ENCODE measurements at regions not wholly inside any gene's neighbourhood (a gene's known extent, or its start where the extent isn't known, plus 50 kb on each side); places are given as distances from the start of the nearest gene placed in this dataset.

DNA sequence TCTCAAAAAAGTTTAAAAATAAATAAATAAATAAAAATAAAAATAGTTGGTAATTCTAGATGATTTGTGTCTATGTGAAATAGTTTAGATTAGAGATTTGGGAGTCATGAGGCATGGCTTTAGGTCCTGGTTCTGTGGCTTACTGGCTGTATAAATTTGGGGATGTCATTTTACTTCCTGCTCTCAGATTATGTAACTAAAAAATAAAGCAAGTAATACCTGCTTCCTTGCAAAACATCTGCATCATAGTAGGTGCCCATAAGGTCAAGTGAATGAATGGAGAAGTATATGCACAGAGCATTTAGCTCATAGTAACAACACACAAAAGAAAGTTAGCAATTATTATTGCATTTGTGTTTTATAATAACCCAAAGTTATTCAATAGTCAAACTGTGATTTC is 287.7 kb upstream of the TLE4 start:
- no peak overlapping the region for H3K4me3 ChIP-seq (ENCODE audit: low read depth, low read length)
- TF ChIP-seq, protein P1, sequence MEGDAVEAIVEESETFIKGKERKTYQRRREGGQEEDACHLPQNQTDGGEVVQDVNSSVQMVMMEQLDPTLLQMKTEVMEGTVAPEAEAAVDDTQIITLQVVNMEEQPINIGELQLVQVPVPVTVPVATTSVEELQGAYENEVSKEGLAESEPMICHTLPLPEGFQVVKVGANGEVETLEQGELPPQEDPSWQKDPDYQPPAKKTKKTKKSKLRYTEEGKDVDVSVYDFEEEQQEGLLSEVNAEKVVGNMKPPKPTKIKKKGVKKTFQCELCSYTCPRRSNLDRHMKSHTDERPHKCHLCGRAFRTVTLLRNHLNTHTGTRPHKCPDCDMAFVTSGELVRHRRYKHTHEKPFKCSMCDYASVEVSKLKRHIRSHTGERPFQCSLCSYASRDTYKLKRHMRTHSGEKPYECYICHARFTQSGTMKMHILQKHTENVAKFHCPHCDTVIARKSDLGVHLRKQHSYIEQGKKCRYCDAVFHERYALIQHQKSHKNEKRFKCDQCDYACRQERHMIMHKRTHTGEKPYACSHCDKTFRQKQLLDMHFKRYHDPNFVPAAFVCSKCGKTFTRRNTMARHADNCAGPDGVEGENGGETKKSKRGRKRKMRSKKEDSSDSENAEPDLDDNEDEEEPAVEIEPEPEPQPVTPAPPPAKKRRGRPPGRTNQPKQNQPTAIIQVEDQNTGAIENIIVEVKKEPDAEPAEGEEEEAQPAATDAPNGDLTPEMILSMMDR (IDR thresholded peaks at IDR 0.05; ENCODE audit: insufficient read depth, low read depth, low read length): no peak

DNA sequence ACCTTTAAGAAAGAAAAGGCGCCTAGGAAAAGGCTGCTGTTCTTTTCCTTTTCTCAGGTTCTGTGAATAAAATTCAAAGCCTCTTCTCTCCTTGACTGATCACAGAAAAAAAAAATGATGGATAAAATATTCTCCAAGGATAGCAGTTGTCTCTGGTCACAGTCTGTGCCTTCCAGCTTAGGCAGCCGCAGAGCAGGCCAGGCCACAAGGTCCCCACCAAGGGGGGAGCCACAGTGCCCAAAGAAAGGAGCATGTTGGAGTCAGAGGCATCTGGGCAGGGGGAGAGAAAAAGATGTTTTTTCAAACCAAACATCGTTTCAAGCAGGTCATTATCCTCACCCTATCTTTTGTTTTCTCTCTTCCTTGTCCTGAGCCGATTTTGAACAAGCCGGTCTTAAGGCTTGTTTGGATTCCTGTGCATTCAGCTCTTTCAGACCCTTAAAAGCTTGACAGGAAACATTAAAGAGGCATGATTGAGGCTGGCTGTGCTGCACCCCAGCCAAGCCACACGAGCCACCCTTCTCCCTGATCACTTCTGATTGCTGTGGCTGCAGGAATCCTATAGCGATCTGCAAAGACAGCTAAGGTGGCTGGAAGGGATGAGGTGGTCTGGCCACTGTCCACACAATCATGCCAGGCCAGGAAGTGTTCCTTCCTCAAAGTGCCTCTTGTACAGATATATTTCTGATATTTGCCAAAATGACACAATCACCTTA is 284.6 kb upstream of the TLE4 start:
- no peak overlapping the region for H3K4me3 ChIP-seq (ENCODE audit: low read depth, low read length)
- TF ChIP-seq, protein P1 (IDR thresholded peaks at IDR 0.05; ENCODE audit: insufficient read depth, low read depth, low read length): no peak
- no peak for DNase-seq (ENCODE audit: low read depth)

More for the DNA sequence above, 287.7 kb upstream of the TLE4 start:
- no peak for DNase-seq (ENCODE audit: low read depth)

DNA sequence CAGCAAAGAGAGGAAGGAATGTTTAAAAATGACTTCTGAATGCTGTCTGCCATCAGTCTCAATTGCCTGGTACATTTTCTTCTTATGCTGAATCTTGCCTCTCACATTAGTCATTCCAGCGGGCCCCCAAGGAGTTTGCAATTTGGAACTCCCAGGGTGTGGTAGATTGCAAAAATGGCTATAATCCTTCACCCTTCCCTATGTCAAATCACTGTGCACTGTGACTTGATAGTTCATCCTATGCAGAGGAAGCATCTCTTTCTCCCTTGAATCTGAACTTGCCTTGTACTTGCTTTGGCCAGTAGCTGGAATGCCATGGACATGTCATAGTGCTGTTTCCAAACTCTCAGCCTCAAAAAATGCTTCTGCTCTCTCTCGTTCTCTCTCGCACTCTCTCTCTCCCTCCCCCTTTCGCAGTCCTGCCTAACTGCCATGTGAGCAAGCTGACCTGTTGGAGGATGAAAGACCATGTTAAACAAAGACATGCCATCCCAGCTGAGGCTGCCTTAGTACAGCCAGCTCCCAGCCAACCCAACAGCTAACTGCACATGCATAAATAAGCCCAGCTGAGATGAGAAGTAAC is 284.0 kb upstream of the TLE4 start:
- TF ChIP-seq, protein P1 (IDR thresholded peaks at IDR 0.05; ENCODE audit: insufficient read depth, low read depth, low read length): no peak
- no peak for DNase-seq (ENCODE audit: low read depth)
- no peak overlapping the region for H3K4me3 ChIP-seq (ENCODE audit: low read depth, low read length)

DNA sequence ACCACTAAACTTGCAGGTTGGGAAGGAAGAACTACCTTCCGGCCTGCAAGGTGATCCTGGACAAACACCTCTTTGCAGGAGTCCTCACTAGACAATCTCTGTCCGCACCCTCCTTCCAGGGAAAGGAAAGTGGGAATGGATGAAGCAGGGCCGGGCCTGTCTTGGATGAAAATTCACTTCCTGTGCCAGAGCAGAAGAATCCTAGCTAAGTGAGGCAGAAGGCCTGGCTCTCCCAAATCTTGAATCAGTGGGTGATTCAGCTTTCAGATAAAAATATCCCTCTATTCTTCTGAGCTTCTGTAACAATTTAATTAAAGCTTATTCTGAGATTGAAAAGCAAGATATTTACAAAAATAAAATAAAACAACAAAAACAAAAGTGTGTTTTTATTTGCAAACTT is 281.9 kb upstream of the TLE4 start:
- no peak for DNase-seq (ENCODE audit: low read depth)
- TF ChIP-seq, protein P1 (IDR thresholded peaks at IDR 0.05; ENCODE audit: insufficient read depth, low read depth, low read length): no peak
- no peak overlapping the region for H3K4me3 ChIP-seq (ENCODE audit: low read depth, low read length)

DNA sequence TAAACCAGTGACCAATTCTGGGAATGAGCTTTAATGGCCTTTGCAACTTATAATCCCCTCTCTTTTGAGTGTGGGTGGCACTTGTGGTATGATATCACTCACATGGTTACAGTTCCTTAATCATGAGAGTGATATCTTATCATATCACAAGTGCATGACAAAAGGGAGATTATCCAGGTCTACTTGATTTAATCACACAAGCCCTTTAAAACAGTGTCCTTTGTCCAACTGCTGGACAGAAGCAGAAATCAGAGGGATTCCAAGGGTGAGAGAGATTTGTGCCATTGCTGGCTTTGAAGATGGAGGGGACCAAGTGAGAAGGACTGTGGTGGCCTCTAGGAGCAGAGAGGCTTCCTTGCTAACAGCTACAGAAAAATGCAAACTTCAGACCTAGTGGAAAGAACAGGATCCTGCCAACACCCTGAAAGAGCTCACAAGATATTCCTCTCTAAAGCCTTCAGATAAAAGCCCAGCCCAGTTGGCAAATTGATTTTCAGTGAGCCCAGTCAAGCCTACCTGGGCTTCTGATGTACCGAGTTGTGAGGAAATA is 279.0 kb upstream of the TLE4 start:
- TF ChIP-seq, protein P1 (IDR thresholded peaks at IDR 0.05; ENCODE audit: insufficient read depth, low read depth, low read length): no peak
- no peak for DNase-seq (ENCODE audit: low read depth)
- H3K4me3 ChIP-seq (ENCODE audit: low read depth, low read length): no peak overlapping the region

DNA sequence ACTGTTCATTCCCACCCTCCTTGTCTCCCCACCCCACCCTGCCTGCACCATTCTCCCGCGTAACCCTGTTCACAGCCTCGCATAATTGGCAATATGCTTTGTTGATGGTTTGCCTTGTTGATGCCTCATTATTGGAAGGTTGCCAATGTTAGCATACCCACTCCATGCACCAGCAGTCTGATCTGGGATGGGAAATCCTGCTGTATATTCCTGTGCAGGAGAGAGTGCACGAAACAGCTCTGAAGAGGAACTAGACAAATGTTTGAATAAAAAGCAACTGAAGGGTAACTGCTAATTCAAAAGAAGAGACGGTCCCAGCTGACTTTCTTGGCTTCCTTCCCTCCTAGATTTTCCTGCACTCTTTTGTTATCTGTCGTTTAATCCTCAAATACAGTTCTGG is 271.7 kb upstream of the TLE4 start:
- no peak overlapping the region for H3K4me3 ChIP-seq (ENCODE audit: low read depth, low read length)
- TF ChIP-seq, protein P1 (IDR thresholded peaks at IDR 0.05; ENCODE audit: insufficient read depth, low read depth, low read length): no peak

More for the DNA sequence above, 271.7 kb upstream of the TLE4 start:
- DNase-seq (ENCODE audit: low read depth): no peak

Measured in fibroblast of villous mesenchyme (primary cell).